HEK293T (cell line): ENCODE measurements at regions not wholly inside any gene's neighbourhood (a gene's known extent, or its start where the extent isn't known, plus 50 kb on each side); places are given as distances from the start of the nearest gene placed in this dataset.
"Not testable (repeated sequence)": the region's sequence is repeated elsewhere in the genome, so short reads cannot be mapped to it uniquely, and the experiment has no call there.

Experiments
- ARNT ChIP-seq: fragments of 450-650 bp; IDR thresholded peaks from 2 replicates; pipeline ENCODE4 v1.6.1; 2017; ENCODE audit warnings: mild to moderate bottlenecking
- ELF4 ChIP-seq: fragments of 450-650 bp; IDR thresholded peaks from 2 replicates; pipeline ENCODE4 v1.6.1; 2017; ENCODE audit warnings: antibody characterized with exemption
- FOXK2 ChIP-seq: fragments of 450-650 bp; IDR thresholded peaks from 2 replicates; pipeline ENCODE4 v1.6.1; 2016; ENCODE audit warnings: mild to moderate bottlenecking
- FOXM1 ChIP-seq: fragments of 450-650 bp; IDR thresholded peaks from 2 replicates; pipeline ENCODE4 v1.6.1; 2017; ENCODE audit warnings: mild to moderate bottlenecking, borderline replicate concordance
- HDGF ChIP-seq: fragments of 450-650 bp; IDR thresholded peaks from 2 replicates; pipeline ENCODE4 v1.6.1; 2017; ENCODE audit warnings: antibody characterized with exemption, borderline replicate concordance
- LEF1 ChIP-seq: fragments of 450-650 bp; IDR thresholded peaks from 2 replicates; pipeline ENCODE4 v1.6.1; 2017; ENCODE audit warnings: mild to moderate bottlenecking, borderline replicate concordance
- NFRKB ChIP-seq: fragments of 450-650 bp; IDR thresholded peaks from 2 replicates; pipeline ENCODE4 v1.6.1; 2016; ENCODE audit warnings: mild to moderate bottlenecking, moderate library complexity
- SUZ12 ChIP-seq: fragments of 450-650 bp; IDR thresholded peaks from 2 replicates; pipeline ENCODE4 v1.6.1; 2016; ENCODE audit warnings: mild to moderate bottlenecking
- TARDBP ChIP-seq: fragments of 450-650 bp; IDR thresholded peaks from 2 replicates; pipeline ENCODE4 v1.6.1; 2016
- ZNF384 ChIP-seq: fragments of 450-650 bp; IDR thresholded peaks from 2 replicates; pipeline ENCODE4 v1.6.1; 2016

- not testable (repeated sequence) for TF ChIP-seq FOXK2, ELF4, ARNT, TARDBP, SUZ12, ZNF384, FOXM1, NFRKB, HDGF, LEF1
These were observed 245.8 kb downstream of the EPHA7 start for GRCh38 chr6:93173573-93173972.
